ENCODE measurements at regions not wholly inside any gene's neighbourhood (a gene's known extent, or its start where the extent isn't known, plus 50 kb on each side); places are given as distances from the start of the nearest gene placed in this dataset.

GRCh38 chr7:41199136-41199535 is 503.8 kb downstream of the INHBA start:
- Mint-ChIP-seq H3K36me3 (ENCODE audit: low read depth, unreplicated experiment) (no peaks in the 10 kb centered on the region), H3K27ac (ENCODE audit: unreplicated experiment) (no peak overlapping the region), H3K27me3 (ENCODE audit: unreplicated experiment) (peaks cover 2% of the 10 kb centered on the region), H3K9me3 (ENCODE audit: unreplicated experiment) (no peaks in the 10 kb centered on the region), H3K4me1 (ENCODE audit: unreplicated experiment) (peaks cover 4% of the 10 kb centered on the region), H3K4me3 (ENCODE audit: unreplicated experiment) (no peak overlapping the region)
- no peak for DNase-seq (ENCODE audit: low spot score)
- TF ChIP-seq CTCF (IDR thresholded peaks at IDR 0.05; ENCODE audit: unreplicated experiment): no peak

- H3K9me3 Mint-ChIP-seq (ENCODE audit: unreplicated experiment): no peaks in the 10 kb centered on the region
- no peak for DNase-seq (ENCODE audit: low spot score)
- H3K4me1 Mint-ChIP-seq (ENCODE audit: unreplicated experiment): peaks cover 4% of the 10 kb centered on the region
- H3K27me3 Mint-ChIP-seq (ENCODE audit: unreplicated experiment): peaks cover 2% of the 10 kb centered on the region
- H3K4me3 Mint-ChIP-seq (ENCODE audit: unreplicated experiment): no peak overlapping the region
- no peak overlapping the region for H3K27ac Mint-ChIP-seq (ENCODE audit: unreplicated experiment)
- H3K36me3 Mint-ChIP-seq (ENCODE audit: low read depth, unreplicated experiment): no peaks in the 10 kb centered on the region
- TF ChIP-seq CTCF (IDR thresholded peaks at IDR 0.05; ENCODE audit: unreplicated experiment): no peak
These were observed 504.4 kb downstream of the INHBA start for GRCh38 chr7:41198502-41198901.

- H3K9me3 Mint-ChIP-seq (ENCODE audit: unreplicated experiment): no peaks in the 10 kb centered on the region
- peaks cover 2% of the 10 kb centered on the region for H3K27me3 Mint-ChIP-seq (ENCODE audit: unreplicated experiment)
- peaks cover 4% of the 10 kb centered on the region for H3K4me1 Mint-ChIP-seq (ENCODE audit: unreplicated experiment)
- H3K4me3 Mint-ChIP-seq (ENCODE audit: unreplicated experiment): no peak overlapping the region
- DNase-seq (ENCODE audit: low spot score): no peak
- H3K27ac Mint-ChIP-seq (ENCODE audit: unreplicated experiment): no peak overlapping the region
- no peak for TF ChIP-seq CTCF (IDR thresholded peaks at IDR 0.05; ENCODE audit: unreplicated experiment)
- H3K36me3 Mint-ChIP-seq (ENCODE audit: low read depth, unreplicated experiment): no peaks in the 10 kb centered on the region
These were observed 505.1 kb downstream of the INHBA start for GRCh38 chr7:41197769-41198168.

GRCh38 chr7:41193738-41194282 is 509.1 kb downstream of the INHBA start:
- no peak overlapping the region for H3K27ac Mint-ChIP-seq (ENCODE audit: unreplicated experiment)

GRCh38 chr7:41190581-41190980 is 512.3 kb downstream of the INHBA start:
- Mint-ChIP-seq H3K27me3 (ENCODE audit: unreplicated experiment) (peaks cover 2% of the 10 kb centered on the region), H3K9me3 (ENCODE audit: unreplicated experiment) (no peaks in the 10 kb centered on the region), H3K4me1 (ENCODE audit: unreplicated experiment) (peaks cover 17% of the 10 kb centered on the region), H3K36me3 (ENCODE audit: low read depth, unreplicated experiment) (no peaks in the 10 kb centered on the region), H3K4me3 (ENCODE audit: unreplicated experiment) (no peak overlapping the region), H3K27ac (ENCODE audit: unreplicated experiment) (no peak overlapping the region)
- no peak for DNase-seq (ENCODE audit: low spot score)
- no peak for TF ChIP-seq CTCF (IDR thresholded peaks at IDR 0.05; ENCODE audit: unreplicated experiment)

More at GRCh38 chr7:41193738-41194282, 509.1 kb downstream of the INHBA start:
- no peaks in the 10 kb centered on the region for H3K36me3 Mint-ChIP-seq (ENCODE audit: low read depth, unreplicated experiment)
- no peaks in the 10 kb centered on the region for H3K9me3 Mint-ChIP-seq (ENCODE audit: unreplicated experiment)
- peaks cover 2% of the 10 kb centered on the region for H3K27me3 Mint-ChIP-seq (ENCODE audit: unreplicated experiment)
- no peak for DNase-seq (ENCODE audit: low spot score)
- H3K4me1 Mint-ChIP-seq (ENCODE audit: unreplicated experiment): peaks cover 17% of the 10 kb centered on the region
- TF ChIP-seq CTCF (IDR thresholded peaks at IDR 0.05; ENCODE audit: unreplicated experiment): no peak
- H3K4me3 Mint-ChIP-seq (ENCODE audit: unreplicated experiment): no peak overlapping the region
